ENCODE measurements at regions not wholly inside any gene's neighbourhood (a gene's known extent, or its start where the extent isn't known, plus 50 kb on each side); places are given as distances from the start of the nearest gene placed in this dataset.
"Not testable (repeated sequence)": the region's sequence is repeated elsewhere in the genome, so short reads cannot be mapped to it uniquely, and the experiment has no call there.

- not testable (repeated sequence) for DNase-seq (ENCODE audit: low spot score); ATAC-seq (ENCODE audit: low read depth); H3K27me3 ChIP-seq (ENCODE audit: insufficient read depth, poor library complexity, severe bottlenecking); H3K9me3 ChIP-seq (ENCODE audit: severe bottlenecking); H3K4me1 ChIP-seq (ENCODE audit: insufficient read depth, poor library complexity, severe bottlenecking); H3K36me3 ChIP-seq (ENCODE audit: low read depth); H3K27ac ChIP-seq (ENCODE audit: poor library complexity, severe bottlenecking); H3K4me3 ChIP-seq (ENCODE audit: severe bottlenecking)
Measured at GRCh38 chr16:21487956-21488355, 111.4 kb upstream of the METTL9 start.

- H3K27me3 ChIP-seq (ENCODE audit: insufficient read depth, poor library complexity, severe bottlenecking); H3K27ac ChIP-seq (ENCODE audit: poor library complexity, severe bottlenecking); H3K9me3 ChIP-seq (ENCODE audit: severe bottlenecking); H3K36me3 ChIP-seq (ENCODE audit: low read depth); DNase-seq (ENCODE audit: low spot score); ATAC-seq (ENCODE audit: low read depth); H3K4me3 ChIP-seq (ENCODE audit: severe bottlenecking): not testable (repeated sequence)
- H3K4me1 ChIP-seq (ENCODE audit: insufficient read depth, poor library complexity, severe bottlenecking): peaks cover 11% of the 10 kb centered on the region
Measured at GRCh38 chr16:21499046-21499445, 100.3 kb upstream of the METTL9 start.

- peak overlapping the region; percentile 90 for H3K27ac ChIP-seq (ENCODE audit: poor library complexity, severe bottlenecking)
- peaks cover 11% of the 10 kb centered on the region for H3K4me1 ChIP-seq (ENCODE audit: insufficient read depth, poor library complexity, severe bottlenecking)
- not testable (repeated sequence) for H3K9me3 ChIP-seq (ENCODE audit: severe bottlenecking); H3K36me3 ChIP-seq (ENCODE audit: low read depth); H3K27me3 ChIP-seq (ENCODE audit: insufficient read depth, poor library complexity, severe bottlenecking)
- peak; percentile 65 for ATAC-seq (ENCODE audit: low read depth)
- H3K4me3 ChIP-seq (ENCODE audit: severe bottlenecking): peak overlapping the region; percentile 42
- DNase-seq (ENCODE audit: low spot score): peak; percentile 34
Measured at GRCh38 chr16:21501223-21501868, 98.0 kb upstream of the METTL9 start.

GRCh38 chr16:21501869-21502667, 97.3 kb upstream of the METTL9 start:
- Histone ChIP-seq H3K27ac (ENCODE audit: poor library complexity, severe bottlenecking) (peak overlapping the region; percentile 90), H3K27me3 (ENCODE audit: insufficient read depth, poor library complexity, severe bottlenecking) (no peaks in the 10 kb centered on the region), H3K9me3 (ENCODE audit: severe bottlenecking) (no peaks in the 10 kb centered on the region), H3K36me3 (ENCODE audit: low read depth) (peaks cover 14% of the 10 kb centered on the region; the same call in 1 of the 2 replicates), H3K4me1 (ENCODE audit: insufficient read depth, poor library complexity, severe bottlenecking) (peaks cover 11% of the 10 kb centered on the region), H3K4me3 (ENCODE audit: severe bottlenecking) (peak overlapping the region; percentile 42)
- no peak for TF ChIP-seq CTCF (IDR thresholded peaks at IDR 0.05; ENCODE audit: poor library complexity, severe bottlenecking)
- peak; percentile 96 for ATAC-seq (ENCODE audit: low read depth)
- peak; percentile 99 for DNase-seq (ENCODE audit: low spot score)

- H3K27ac ChIP-seq (ENCODE audit: poor library complexity, severe bottlenecking): peak overlapping the region; percentile 90
- not testable (repeated sequence) for H3K4me3 ChIP-seq (ENCODE audit: severe bottlenecking); ATAC-seq (ENCODE audit: low read depth); H3K9me3 ChIP-seq (ENCODE audit: severe bottlenecking); H3K27me3 ChIP-seq (ENCODE audit: insufficient read depth, poor library complexity, severe bottlenecking)
- DNase-seq (ENCODE audit: low spot score): peak; percentile 17
- H3K4me1 ChIP-seq (ENCODE audit: insufficient read depth, poor library complexity, severe bottlenecking): peaks cover 11% of the 10 kb centered on the region
- H3K36me3 ChIP-seq (ENCODE audit: low read depth): peaks cover 23% of the 10 kb centered on the region
Measured at GRCh38 chr16:21503574-21503920, 95.8 kb upstream of the METTL9 start.

GRCh38 chr16:21503941-21504832, 95.2 kb upstream of the METTL9 start:
- peaks cover 30% of the 10 kb centered on the region for H3K36me3 ChIP-seq (ENCODE audit: low read depth)
- not testable (repeated sequence) for H3K4me3 ChIP-seq (ENCODE audit: severe bottlenecking); H3K9me3 ChIP-seq (ENCODE audit: severe bottlenecking); ATAC-seq (ENCODE audit: low read depth); H3K27me3 ChIP-seq (ENCODE audit: insufficient read depth, poor library complexity, severe bottlenecking)
- H3K27ac ChIP-seq (ENCODE audit: poor library complexity, severe bottlenecking): peak overlapping the region; percentile 90
- peaks cover 11% of the 10 kb centered on the region for H3K4me1 ChIP-seq (ENCODE audit: insufficient read depth, poor library complexity, severe bottlenecking)
- peak; percentile 49 for DNase-seq (ENCODE audit: low spot score)

- not testable (repeated sequence) for H3K27me3 ChIP-seq (ENCODE audit: insufficient read depth, poor library complexity, severe bottlenecking); H3K27ac ChIP-seq (ENCODE audit: poor library complexity, severe bottlenecking); H3K4me3 ChIP-seq (ENCODE audit: severe bottlenecking); H3K9me3 ChIP-seq (ENCODE audit: severe bottlenecking); ATAC-seq (ENCODE audit: low read depth)
- H3K36me3 ChIP-seq (ENCODE audit: low read depth): peaks cover 42% of the 10 kb centered on the region
- peak; percentile 10 for DNase-seq (ENCODE audit: low spot score)
- H3K4me1 ChIP-seq (ENCODE audit: insufficient read depth, poor library complexity, severe bottlenecking): peaks cover 12% of the 10 kb centered on the region
Measured at GRCh38 chr16:21505751-21506520, 93.4 kb upstream of the METTL9 start.

- ATAC-seq (ENCODE audit: low read depth); H3K27ac ChIP-seq (ENCODE audit: poor library complexity, severe bottlenecking); H3K9me3 ChIP-seq (ENCODE audit: severe bottlenecking); H3K27me3 ChIP-seq (ENCODE audit: insufficient read depth, poor library complexity, severe bottlenecking); H3K4me3 ChIP-seq (ENCODE audit: severe bottlenecking): not testable (repeated sequence)
- peak; percentile 65 for DNase-seq (ENCODE audit: low spot score)
- Histone ChIP-seq H3K4me1 (ENCODE audit: insufficient read depth, poor library complexity, severe bottlenecking) (peaks cover 15% of the 10 kb centered on the region), H3K36me3 (ENCODE audit: low read depth) (peaks cover 43% of the 10 kb centered on the region)
Measured at GRCh38 chr16:21506857-21507456, 92.4 kb upstream of the METTL9 start.

GRCh38 chr16:21507631-21508305, 91.6 kb upstream of the METTL9 start:
- Histone ChIP-seq H3K36me3 (ENCODE audit: low read depth) (peaks cover 50% of the 10 kb centered on the region), H3K4me1 (ENCODE audit: insufficient read depth, poor library complexity, severe bottlenecking) (peaks cover 23% of the 10 kb centered on the region)
- peak; percentile 34 for DNase-seq (ENCODE audit: low spot score)
- ATAC-seq (ENCODE audit: low read depth); H3K27ac ChIP-seq (ENCODE audit: poor library complexity, severe bottlenecking); H3K4me3 ChIP-seq (ENCODE audit: severe bottlenecking); H3K27me3 ChIP-seq (ENCODE audit: insufficient read depth, poor library complexity, severe bottlenecking); H3K9me3 ChIP-seq (ENCODE audit: severe bottlenecking): not testable (repeated sequence)
